SK-N-SH treated with all-trans-retinoic acid at 6 μM for 48 hours (cell line): ENCODE measurements at regions not wholly inside any gene's neighbourhood (a gene's known extent, or its start where the extent isn't known, plus 50 kb on each side); places are given as distances from the start of the nearest gene placed in this dataset.

Experiments
- ATAC-seq: fragments of 200-7000 bp; cut with Tn5 transposase; 3 replicates; pipeline ENCODE4 v1.9.1; 2020; ENCODE audit warnings: mild to moderate bottlenecking, moderate library complexity
- BACH2 ChIP-seq: fragments of 250-450 bp; sonication (Bioruptor Pico); IDR thresholded peaks from 2 replicates; pipeline ENCODE4 v1.9.0; 2021; ENCODE audit warnings: mild to moderate bottlenecking, borderline replicate concordance
- CSDC2 ChIP-seq: fragments of 250-450 bp; sonication (Bioruptor Pico); IDR thresholded peaks from 2 replicates; pipeline ENCODE4 v1.5.0; 2020; ENCODE audit warnings: mild to moderate bottlenecking, moderate library complexity
- ESRRG ChIP-seq: fragments of 250-450 bp; sonication (Bioruptor Pico); IDR thresholded peaks from 2 replicates; pipeline ENCODE4 v1.6.1; 2021; ENCODE audit warnings: mild to moderate bottlenecking
- GLIS3 ChIP-seq: fragments of 250-450 bp; sonication (Bioruptor Pico); IDR thresholded peaks from 2 replicates; pipeline ENCODE4 v1.5.0; 2020; ENCODE audit warnings: mild to moderate bottlenecking, moderate library complexity
- ISL1 ChIP-seq: fragments of 250-450 bp; sonication (Bioruptor Pico); IDR thresholded peaks from 2 replicates; pipeline ENCODE4 v2.1.2; 2022; ENCODE audit warnings: mild to moderate bottlenecking, moderate library complexity
- OSR1 ChIP-seq: fragments of 250-450 bp; sonication (Bioruptor Pico); IDR thresholded peaks from 2 replicates; pipeline ENCODE4 v1.8.0; 2022; ENCODE audit warnings: moderate library complexity, mild to moderate bottlenecking, inconsistent platforms
- PPARA ChIP-seq: fragments of 250-450 bp; sonication (Bioruptor Pico); IDR thresholded peaks from 2 replicates; pipeline ENCODE4 v1.5.0; 2020; ENCODE audit warnings: mild to moderate bottlenecking, borderline replicate concordance
- RARB ChIP-seq: fragments of 250-450 bp; sonication (Bioruptor Pico); IDR thresholded peaks from 2 replicates; pipeline ENCODE4 v1.8.0; 2021; ENCODE audit warnings: mild to moderate bottlenecking, moderate library complexity
- SNAI2 ChIP-seq: fragments of 250-450 bp; sonication (Bioruptor Pico); IDR thresholded peaks from 2 replicates; pipeline ENCODE4 v1.5.0; 2020; ENCODE audit warnings: mild to moderate bottlenecking, moderate library complexity
- TCF4 ChIP-seq: fragments of 250-450 bp; sonication (Bioruptor Pico); IDR thresholded peaks from 2 replicates; pipeline ENCODE4 v1.8.0; 2021; ENCODE audit warnings: mild to moderate bottlenecking, moderate library complexity, borderline replicate concordance
- ZC3H10 ChIP-seq: fragments of 250-450 bp; sonication (Bioruptor Pico); IDR thresholded peaks from 2 replicates; pipeline ENCODE4 v1.5.1; 2021; ENCODE audit warnings: mild to moderate bottlenecking, moderate library complexity
- ZFP3 ChIP-seq: fragments of 250-450 bp; sonication (Bioruptor Pico); IDR thresholded peaks from 2 replicates; pipeline ENCODE4 v1.5.0; 2020; ENCODE audit warnings: mild to moderate bottlenecking, moderate library complexity
- ZFP30 ChIP-seq: fragments of 450-650 bp; formaldehyde crosslinking; IDR thresholded peaks from 2 replicates; pipeline ENCODE4 v1.5.0; 2022; ENCODE audit warnings: mild to moderate bottlenecking, moderate library complexity
- ZNF565 ChIP-seq: fragments of 450-650 bp; formaldehyde crosslinking; conservative IDR thresholded peaks from 2 replicates; pipeline ENCODE4 v1.5.0; 2020; ENCODE audit warnings: low read depth, mild to moderate bottlenecking, moderate library complexity
- ZNF70 ChIP-seq: fragments of 450-650 bp; formaldehyde crosslinking; IDR thresholded peaks from 2 replicates; pipeline ENCODE4 v1.5.0; 2020; ENCODE audit warnings: mild to moderate bottlenecking, moderate library complexity
- ZNF8 ChIP-seq: fragments of 450-650 bp; formaldehyde crosslinking; IDR thresholded peaks from 2 replicates; pipeline ENCODE4 v1.5.0; 2020; ENCODE audit warnings: mild to moderate bottlenecking, moderate library complexity
- TF ChIP-seq, protein P1 (sequence below): fragments of 250-450 bp; sonication (Bioruptor Pico); IDR thresholded peaks from 2 replicates; pipeline ENCODE4 v1.8.0; 2021; ENCODE audit warnings: low read depth, mild to moderate bottlenecking, moderate library complexity, borderline replicate concordance
- TF ChIP-seq, protein P2 (sequence below): fragments of 250-450 bp; sonication (Bioruptor Pico); IDR thresholded peaks from 2 replicates; pipeline ENCODE4 v1.5.1; 2020; ENCODE audit warnings: low read depth, mild to moderate bottlenecking, moderate library complexity
- TF ChIP-seq, protein P3 (sequence below): fragments of 250-450 bp; sonication (Bioruptor Pico); IDR thresholded peaks from 2 replicates; pipeline ENCODE4 v1.8.0; 2020; ENCODE audit warnings: mild to moderate bottlenecking, moderate library complexity, borderline replicate concordance
- TF ChIP-seq, protein P4 (sequence below): fragments of 250-450 bp; sonication (Bioruptor Pico); IDR thresholded peaks from 2 replicates; pipeline ENCODE4 v1.5.0; 2020; ENCODE audit warnings: mild to moderate bottlenecking, moderate library complexity
- TF ChIP-seq, protein P5 (sequence below): fragments of 250-450 bp; sonication (Bioruptor Pico); IDR thresholded peaks from 2 replicates; pipeline ENCODE4 v1.5.1; 2021; ENCODE audit warnings: mild to moderate bottlenecking, moderate library complexity

DNA sequence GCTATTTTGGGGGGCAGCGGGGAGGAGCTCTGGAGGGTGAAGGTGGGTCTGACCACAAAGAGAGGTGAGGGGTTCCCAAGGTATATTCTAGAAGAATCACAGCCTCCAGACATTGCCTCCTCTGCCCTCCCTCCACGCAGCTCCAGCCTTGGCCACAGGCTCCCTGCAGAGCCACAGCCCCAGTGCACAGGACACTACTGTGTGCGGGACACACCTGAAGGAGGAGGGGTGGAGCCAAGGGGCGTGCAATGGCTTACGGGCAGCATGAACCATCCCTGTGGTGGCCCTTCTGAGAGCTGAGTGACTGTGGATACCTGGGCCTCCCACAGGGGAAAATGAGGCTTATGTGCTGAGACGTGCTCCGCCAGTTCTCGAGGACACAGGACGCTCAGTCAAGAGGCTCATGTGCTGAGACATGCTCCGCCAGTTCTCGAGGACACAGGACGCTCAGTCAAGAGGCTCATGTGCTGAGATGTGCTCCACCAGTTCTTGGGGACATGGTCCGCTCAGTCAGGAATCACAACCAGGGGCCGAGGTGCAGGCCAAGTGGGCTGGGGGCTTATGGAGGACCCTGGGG is 417.3 kb downstream of the SHANK2 start:
- TF ChIP-seq RARB (CRISPR knock-in tag) (no peak), ZNF8 (no peak), ZNF565 (CRISPR knock-in tag) (no peak), PPARA (no peak), TCF4 (CRISPR knock-in tag) (no peak), ZNF70 (CRISPR knock-in tag) (no peak), BACH2 (CRISPR knock-in tag) (no peak), CSDC2 (no peak)
- TF ChIP-seq, protein P1, sequence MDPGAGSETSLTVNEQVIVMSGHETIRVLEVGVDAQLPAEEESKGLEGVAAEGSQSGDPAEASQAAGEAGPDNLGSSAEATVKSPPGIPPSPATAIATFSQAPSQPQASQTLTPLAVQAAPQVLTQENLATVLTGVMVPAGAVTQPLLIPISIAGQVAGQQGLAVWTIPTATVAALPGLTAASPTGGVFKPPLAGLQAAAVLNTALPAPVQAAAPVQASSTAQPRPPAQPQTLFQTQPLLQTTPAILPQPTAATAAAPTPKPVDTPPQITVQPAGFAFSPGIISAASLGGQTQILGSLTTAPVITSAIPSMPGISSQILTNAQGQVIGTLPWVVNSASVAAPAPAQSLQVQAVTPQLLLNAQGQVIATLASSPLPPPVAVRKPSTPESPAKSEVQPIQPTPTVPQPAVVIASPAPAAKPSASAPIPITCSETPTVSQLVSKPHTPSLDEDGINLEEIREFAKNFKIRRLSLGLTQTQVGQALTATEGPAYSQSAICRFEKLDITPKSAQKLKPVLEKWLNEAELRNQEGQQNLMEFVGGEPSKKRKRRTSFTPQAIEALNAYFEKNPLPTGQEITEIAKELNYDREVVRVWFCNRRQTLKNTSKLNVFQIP (CRISPR knock-in tag): no peak
- TF ChIP-seq, protein P2, sequence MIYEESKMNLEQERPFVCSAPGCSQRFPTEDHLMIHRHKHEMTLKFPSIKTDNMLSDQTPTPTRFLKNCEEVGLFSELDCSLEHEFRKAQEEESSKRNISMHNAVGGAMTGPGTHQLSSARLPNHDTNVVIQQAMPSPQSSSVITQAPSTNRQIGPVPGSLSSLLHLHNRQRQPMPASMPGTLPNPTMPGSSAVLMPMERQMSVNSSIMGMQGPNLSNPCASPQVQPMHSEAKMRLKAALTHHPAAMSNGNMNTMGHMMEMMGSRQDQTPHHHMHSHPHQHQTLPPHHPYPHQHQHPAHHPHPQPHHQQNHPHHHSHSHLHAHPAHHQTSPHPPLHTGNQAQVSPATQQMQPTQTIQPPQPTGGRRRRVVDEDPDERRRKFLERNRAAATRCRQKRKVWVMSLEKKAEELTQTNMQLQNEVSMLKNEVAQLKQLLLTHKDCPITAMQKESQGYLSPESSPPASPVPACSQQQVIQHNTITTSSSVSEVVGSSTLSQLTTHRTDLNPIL (CRISPR knock-in tag): no peak

DNA sequence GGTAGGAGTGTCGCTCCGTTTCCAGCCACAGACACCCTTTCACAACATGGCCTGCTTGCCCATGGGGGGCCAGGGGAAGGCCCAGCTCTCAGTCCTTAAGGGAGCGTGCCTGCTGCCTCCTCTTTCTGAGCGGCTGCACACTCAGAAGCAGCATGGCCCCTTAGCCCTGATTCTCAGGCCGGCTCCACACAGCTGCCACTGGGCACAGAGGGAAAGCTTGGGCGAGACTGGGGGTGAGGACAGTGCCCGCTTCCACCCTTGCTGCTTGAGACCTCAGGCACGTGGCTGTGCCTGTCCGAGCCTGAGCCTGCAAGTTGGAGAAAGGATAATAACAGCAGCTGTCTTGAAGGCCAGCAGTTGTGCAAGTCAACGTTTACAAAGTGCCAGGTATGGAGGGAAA is 416.3 kb downstream of the SHANK2 start:
- ATAC-seq: no peak
- TF ChIP-seq GLIS3 (CRISPR knock-in tag): no peak
- TF ChIP-seq, protein P3, sequence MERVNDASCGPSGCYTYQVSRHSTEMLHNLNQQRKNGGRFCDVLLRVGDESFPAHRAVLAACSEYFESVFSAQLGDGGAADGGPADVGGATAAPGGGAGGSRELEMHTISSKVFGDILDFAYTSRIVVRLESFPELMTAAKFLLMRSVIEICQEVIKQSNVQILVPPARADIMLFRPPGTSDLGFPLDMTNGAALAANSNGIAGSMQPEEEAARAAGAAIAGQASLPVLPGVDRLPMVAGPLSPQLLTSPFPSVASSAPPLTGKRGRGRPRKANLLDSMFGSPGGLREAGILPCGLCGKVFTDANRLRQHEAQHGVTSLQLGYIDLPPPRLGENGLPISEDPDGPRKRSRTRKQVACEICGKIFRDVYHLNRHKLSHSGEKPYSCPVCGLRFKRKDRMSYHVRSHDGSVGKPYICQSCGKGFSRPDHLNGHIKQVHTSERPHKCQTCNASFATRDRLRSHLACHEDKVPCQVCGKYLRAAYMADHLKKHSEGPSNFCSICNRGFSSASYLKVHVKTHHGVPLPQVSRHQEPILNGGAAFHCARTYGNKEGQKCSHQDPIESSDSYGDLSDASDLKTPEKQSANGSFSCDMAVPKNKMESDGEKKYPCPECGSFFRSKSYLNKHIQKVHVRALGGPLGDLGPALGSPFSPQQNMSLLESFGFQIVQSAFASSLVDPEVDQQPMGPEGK (CRISPR knock-in tag): no peak
- no peak for TF ChIP-seq ESRRG (CRISPR knock-in tag)
- no peak for TF ChIP-seq ZC3H10 (CRISPR knock-in tag)
- TF ChIP-seq ZFP3 (CRISPR knock-in tag): no peak
- TF ChIP-seq BACH2 (CRISPR knock-in tag): no peak
- TF ChIP-seq TCF4 (CRISPR knock-in tag): no peak
- no peak for TF ChIP-seq CSDC2
- no peak for TF ChIP-seq ISL1 (CRISPR knock-in tag)
- TF ChIP-seq, protein P2 (CRISPR knock-in tag): no peak
- TF ChIP-seq, protein P4, sequence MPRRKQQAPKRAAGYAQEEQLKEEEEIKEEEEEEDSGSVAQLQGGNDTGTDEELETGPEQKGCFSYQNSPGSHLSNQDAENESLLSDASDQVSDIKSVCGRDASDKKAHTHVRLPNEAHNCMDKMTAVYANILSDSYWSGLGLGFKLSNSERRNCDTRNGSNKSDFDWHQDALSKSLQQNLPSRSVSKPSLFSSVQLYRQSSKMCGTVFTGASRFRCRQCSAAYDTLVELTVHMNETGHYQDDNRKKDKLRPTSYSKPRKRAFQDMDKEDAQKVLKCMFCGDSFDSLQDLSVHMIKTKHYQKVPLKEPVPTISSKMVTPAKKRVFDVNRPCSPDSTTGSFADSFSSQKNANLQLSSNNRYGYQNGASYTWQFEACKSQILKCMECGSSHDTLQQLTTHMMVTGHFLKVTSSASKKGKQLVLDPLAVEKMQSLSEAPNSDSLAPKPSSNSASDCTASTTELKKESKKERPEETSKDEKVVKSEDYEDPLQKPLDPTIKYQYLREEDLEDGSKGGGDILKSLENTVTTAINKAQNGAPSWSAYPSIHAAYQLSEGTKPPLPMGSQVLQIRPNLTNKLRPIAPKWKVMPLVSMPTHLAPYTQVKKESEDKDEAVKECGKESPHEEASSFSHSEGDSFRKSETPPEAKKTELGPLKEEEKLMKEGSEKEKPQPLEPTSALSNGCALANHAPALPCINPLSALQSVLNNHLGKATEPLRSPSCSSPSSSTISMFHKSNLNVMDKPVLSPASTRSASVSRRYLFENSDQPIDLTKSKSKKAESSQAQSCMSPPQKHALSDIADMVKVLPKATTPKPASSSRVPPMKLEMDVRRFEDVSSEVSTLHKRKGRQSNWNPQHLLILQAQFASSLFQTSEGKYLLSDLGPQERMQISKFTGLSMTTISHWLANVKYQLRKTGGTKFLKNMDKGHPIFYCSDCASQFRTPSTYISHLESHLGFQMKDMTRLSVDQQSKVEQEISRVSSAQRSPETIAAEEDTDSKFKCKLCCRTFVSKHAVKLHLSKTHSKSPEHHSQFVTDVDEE (CRISPR knock-in tag): no peak
- TF ChIP-seq OSR1: no peak
- TF ChIP-seq PPARA: no peak
- no peak for TF ChIP-seq RARB (CRISPR knock-in tag)
- TF ChIP-seq, protein P5, sequence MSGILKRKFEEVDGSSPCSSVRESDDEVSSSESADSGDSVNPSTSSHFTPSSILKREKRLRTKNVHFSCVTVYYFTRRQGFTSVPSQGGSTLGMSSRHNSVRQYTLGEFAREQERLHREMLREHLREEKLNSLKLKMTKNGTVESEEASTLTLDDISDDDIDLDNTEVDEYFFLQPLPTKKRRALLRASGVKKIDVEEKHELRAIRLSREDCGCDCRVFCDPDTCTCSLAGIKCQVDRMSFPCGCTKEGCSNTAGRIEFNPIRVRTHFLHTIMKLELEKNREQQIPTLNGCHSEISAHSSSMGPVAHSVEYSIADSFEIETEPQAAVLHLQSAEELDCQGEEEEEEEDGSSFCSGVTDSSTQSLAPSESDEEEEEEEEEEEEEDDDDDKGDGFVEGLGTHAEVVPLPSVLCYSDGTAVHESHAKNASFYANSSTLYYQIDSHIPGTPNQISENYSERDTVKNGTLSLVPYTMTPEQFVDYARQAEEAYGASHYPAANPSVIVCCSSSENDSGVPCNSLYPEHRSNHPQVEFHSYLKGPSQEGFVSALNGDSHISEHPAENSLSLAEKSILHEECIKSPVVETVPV (CRISPR knock-in tag): no peak
- TF ChIP-seq ZNF565 (CRISPR knock-in tag): no peak

More for the DNA sequence above, 417.3 kb downstream of the SHANK2 start:
- ATAC-seq: no peak

DNA sequence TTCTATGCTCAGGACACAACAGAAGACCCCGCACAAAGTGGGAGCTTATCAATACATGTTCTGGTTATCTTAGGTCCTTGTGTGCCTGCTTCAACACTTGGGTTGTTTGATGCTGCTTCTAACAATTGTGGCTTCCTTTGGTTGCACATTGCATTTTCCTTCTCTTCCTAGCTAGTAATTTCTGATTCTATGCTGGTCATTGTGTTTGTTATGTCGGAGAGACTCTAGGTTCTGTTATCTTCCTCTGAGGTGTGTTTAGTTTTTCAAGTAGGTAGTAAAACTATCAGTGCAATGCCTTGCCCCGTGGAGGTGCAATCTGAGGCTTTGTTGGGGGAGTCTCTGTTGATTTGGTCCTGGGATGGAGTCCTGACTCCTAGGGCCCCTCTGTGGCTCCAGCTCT is 414.2 kb downstream of the SHANK2 start:
- ATAC-seq: no peak
- TF ChIP-seq SNAI2 (no peak), ISL1 (CRISPR knock-in tag) (no peak), ZFP30 (CRISPR knock-in tag) (no peak)
